HG03045 (cell line): ENCODE measurements at regions not wholly inside any gene's neighbourhood (a gene's known extent, or its start where the extent isn't known, plus 50 kb on each side); places are given as distances from the start of the nearest gene placed in this dataset.
"Not testable (repeated sequence)": the region's sequence is repeated elsewhere in the genome, so short reads cannot be mapped to it uniquely, and the experiment has no call there.

Experiments
- ATAC-seq: cut with Tn5 transposase; IDR thresholded peaks from one replicate; pipeline ENCODE4 v1.9.1; 2021; ENCODE audit warnings: mild to moderate bottlenecking, moderate library complexity; ENCODE audit not compliant: unreplicated experiment

GRCh38 chr21:16113052-16113715 is 383.4 kb downstream of the USP25 start:
- no peak for ATAC-seq

GRCh38 chr21:16115461-16115860 is 385.7 kb downstream of the USP25 start:
- ATAC-seq: no peak

DNA sequence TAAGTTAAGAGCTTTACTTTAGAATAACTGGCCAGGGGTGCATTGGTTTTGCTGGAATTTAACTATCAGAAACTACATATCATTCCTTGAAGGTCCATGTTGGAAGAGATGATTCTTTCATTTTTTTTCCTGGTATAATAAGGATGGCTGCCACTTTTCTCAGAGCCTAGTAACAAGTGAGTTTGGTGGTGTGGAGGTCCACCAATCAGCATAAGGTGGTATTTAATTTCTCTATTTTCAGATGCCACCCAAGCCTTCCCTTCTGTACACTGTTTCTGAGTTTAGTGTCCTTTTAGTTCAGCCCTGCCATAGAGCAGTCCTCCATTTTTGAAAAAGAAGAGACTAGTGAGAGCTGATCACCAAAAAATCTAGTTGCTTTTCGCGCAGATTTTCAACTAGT is 386.3 kb downstream of the USP25 start:
- ATAC-seq: no peak

DNA sequence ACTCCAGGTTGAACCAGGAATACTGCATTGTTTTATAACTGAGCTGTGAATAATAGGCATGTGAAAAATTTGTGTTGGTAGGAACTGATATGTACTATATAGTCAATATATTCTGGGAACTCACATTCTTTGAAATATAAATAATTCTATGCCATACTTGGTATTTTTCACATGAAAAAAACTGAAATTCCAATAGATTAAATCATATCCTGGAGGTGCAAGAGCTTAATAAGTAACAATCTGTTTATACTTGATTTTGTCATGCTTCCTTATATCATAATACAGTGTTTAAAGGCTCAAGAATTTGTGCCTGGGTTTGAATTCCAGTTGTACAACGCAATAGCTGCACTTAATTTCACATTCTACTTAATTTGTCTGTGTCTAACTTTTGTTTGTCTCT is 387.0 kb downstream of the USP25 start:
- ATAC-seq: no peak

- no peak for ATAC-seq
Observed at GRCh38 chr21:16117331-16117730, 387.5 kb downstream of the USP25 start.

- no peak for ATAC-seq
Observed at GRCh38 chr21:16117851-16118590, 388.2 kb downstream of the USP25 start.

DNA sequence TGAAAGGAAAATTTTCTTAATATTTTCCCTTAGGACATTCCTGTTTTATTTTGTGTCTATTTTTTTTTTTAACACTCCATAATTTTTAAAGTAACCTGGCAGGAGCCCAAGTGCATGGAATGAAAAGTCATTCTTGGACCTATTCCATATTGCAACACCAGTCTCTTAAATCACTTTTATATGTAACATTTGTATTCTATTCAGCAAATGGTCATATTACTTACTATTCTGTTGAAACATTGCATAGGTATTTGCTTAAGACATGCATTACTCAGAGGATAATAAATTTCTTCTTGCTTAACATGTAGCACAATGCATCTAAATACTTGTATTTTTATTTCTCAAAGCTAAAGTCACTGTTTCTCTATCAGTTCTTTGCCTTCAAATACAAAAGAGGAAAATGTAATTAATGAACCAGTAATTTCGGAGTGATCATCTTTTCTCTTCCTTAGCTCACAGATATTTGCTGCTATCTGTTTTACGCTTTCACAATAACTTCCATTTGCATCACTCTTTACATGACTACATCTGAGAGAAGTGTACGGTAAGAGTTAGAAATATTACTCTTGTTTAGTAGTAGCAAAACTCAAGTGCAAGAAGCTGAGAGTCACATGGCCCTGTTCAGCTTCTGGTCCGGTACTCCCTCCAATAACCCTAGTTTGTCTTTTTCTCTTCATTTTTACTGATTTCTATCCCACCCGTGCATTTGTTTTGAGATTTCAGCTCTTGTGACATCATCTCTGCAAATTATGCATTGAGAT is 394.8 kb downstream of the USP25 start:
- no peak for ATAC-seq

- ATAC-seq: no peak
Observed at GRCh38 chr21:16125274-16125673, 395.5 kb downstream of the USP25 start.

DNA sequence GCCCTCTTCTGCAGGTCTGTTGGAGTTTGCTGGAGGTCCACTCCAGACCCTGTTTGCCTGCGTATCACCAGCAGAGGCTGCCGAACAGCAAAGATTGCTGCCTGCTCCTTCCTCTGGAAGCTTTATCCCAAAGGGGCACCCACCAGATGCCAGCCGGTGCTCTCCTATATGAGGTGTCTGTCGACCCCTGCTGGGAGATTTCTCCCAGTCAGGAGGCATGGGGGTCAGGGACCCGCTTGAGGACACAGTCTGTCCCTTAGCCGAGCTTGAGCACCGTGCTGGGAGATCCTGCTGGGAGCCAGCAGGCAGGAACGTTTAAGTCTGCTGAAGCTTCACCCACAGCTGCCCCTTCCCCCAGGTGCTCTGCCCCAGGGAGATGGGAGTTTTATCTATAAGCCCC is 402.7 kb downstream of the USP25 start:
- not testable (repeated sequence) for ATAC-seq

DNA sequence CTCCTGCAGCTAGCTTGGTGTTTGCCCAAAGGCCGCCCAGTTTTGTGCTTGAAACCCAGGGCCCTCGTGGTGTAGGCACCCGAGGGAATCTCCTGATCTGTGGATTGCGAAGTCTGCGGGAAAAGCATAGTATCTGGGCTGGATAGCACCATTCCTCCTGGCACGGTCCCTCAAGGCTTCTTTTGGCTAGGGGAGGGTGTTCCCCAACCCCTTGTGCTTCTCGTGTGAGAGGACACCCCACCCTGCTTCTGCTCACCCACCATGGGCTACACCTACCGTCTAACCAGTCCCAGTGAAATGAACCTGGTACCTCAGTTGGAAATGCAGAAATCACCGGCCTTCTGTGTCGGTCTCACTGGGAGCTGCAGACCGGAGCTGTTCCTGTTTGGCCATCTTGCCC is 403.5 kb downstream of the USP25 start:
- ATAC-seq: no peak

DNA sequence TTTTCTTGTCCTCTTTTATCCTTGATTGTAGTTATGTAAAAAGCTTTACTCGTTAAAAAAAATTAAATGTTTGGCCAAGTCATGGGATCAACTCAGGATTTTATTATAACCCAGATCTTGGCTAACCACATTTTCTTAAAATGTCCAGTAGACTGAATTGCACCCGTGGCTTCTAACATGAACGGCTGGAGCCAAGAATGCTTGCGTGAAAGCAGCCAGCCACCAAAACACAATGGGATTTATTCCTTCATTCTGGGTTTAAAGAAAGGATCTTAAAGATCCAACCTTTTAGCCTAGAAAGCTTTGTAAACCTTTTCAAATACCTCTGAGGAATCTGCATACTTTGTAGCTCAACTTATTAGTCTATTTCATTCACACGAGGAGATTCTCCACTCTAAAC is 404.4 kb downstream of the USP25 start:
- ATAC-seq: no peak

- no peak for ATAC-seq
Observed at GRCh38 chr21:16137106-16137505, 407.3 kb downstream of the USP25 start.

DNA sequence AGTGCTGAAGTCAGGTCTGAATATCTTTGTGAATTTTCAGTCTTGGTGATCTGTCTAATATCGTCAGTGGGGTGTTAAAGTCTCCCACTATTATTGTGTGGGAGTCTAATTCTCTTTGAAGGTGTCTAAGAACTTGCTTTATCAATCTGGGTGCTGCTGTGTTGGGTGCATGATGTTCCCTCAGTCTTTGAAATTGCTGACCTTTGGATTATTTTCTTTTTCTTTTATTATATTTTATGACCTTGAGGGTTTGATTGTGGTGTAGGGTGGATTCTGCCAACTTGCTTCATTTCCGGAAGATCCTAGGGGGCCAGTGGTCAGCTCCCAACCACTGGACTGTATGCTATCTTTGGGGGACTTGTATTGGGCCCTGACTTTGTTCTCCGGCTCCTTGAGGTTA is 415.3 kb downstream of the USP25 start:
- no peak for ATAC-seq

DNA sequence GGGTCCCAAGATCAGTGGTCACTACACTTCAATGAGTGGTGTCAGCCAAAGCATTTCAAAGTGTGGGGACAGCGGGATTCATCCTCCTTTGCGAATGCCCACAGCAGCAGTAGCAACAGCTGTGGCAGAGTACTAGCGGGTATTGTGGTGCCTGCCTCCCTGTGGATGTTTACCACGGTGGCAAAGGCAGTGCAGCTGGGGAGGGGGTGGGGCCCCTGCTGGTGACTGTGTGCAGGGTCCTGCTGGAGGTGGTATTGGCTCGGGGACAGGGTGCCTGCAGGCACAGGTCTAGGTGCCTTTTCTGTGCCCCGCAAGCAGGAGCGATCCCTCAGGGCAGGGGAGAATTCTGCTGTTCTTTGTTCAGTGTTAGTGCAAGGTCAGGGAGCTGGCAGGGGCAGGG is 415.7 kb downstream of the USP25 start:
- ATAC-seq: no peak

DNA sequence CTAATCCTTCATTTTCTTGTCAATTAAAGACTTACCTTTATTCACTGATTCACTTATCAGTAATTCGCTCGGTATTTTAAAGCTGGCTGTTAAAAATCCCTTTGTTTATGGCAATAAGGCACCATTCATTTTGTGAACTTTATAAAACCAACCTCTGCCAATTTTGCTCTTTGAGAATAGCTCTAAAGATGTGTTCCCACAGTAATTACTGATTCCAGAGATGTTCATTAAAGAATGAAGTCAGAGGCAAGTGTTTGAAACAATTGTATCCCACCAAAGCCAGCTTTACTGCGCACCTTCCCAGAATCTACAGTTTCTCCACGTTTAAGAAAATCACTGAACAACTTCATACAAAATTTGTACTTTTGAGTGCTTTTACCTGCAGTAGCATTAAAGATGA is 424.5 kb downstream of the USP25 start:
- no peak for ATAC-seq

DNA sequence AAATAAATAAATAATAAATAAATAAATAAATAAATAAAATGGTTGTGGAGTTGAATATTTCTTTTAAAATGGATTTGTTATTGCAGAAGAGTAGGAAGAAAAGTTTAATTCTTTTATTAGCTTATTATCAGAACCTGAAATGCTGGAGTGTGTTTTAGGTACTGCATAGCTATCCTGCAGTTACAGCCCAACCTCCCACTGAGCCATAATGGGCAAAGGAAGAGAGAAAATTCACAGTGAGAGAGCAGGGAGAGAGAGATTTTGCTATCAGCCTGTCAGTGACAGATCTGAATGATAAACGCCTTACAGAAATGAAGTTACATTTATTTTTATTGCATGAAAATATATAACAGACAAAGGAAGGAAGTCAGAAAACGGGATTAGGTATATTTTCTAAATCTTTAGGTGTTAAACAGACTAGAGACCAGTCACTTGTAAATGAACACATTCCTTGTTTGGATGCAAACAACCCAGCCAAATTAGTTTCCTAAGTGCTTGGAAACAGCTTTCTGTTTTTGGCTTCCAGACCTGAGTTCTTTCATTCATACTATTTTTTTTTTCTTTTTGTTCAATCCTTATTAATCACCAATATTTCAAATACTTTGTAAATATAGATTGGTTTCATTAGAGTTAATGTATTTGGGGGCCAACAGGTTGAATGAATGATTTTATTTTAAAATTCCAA is 425.3 kb downstream of the USP25 start:
- no peak for ATAC-seq

DNA sequence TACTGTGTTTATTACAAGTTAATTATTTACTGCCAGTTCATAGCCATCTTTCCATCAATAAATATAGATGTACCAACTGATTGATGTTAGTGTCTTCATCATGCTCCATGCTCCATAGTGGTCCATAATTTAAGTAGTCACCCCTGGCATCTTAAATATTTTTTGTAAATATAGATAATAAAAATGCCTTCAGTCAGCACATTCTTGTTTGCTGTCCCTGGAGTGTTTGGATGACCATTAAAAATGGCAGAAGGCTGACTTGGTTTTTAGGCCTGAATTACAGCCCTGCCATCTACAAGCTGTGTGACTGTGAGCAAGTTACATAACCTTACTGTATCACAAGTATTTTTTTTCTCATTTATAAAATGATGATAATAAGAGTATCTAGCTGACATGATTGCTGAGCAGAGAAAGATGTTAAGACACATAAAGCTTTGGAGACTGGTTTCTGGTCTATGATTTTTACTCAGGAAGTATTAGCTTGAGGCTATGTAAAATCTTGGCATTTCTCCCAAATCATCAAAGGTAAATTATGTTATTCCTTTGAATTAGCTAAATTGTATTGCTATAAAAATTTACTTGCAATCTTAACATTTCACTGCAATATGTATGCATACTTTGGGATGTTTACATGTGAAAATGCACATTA is 427.2 kb downstream of the USP25 start:
- ATAC-seq: no peak

- ATAC-seq: no peak
Observed at GRCh38 chr21:16159213-16159970, 429.6 kb downstream of the USP25 start.

DNA sequence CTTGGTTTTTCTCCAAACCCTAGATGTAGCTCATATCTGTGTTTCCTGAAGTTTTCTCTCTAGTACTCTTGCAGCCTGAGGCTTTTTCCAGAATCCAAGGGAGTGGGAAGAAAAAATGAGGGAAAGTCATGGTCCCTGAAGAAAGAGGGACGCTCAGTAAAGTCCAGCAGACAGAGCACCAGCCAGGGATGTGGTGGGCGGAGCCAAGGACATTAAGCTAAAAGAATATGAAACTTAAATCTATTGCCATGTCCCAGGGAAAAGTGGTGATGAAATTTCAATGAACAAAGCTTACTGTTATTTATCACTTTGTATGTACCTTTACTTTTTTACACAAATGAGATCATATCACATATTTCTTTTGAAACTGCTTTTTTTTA is 430.2 kb downstream of the USP25 start:
- ATAC-seq: no peak

DNA sequence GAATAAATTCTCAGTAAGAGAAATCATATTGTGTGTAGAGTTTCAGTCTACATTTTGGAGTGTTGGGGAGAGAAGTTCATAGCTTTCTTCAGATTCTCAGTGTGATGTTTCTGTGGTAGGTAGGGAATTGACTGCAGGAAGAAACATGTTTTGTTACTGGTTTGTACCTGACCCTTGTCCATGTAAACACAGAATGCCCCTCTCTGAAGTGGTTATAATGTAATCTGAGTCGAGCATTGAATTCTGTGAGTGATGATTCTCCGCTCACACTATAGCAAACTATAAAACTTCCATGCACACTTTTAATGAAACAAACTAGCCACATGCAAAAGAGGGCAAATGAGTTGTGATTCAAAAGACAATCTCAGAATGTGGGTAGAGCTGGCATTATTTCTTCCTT is 433.2 kb downstream of the USP25 start:
- ATAC-seq: no peak
